ENCODE measurements at regions not wholly inside any gene's neighbourhood (a gene's known extent, or its start where the extent isn't known, plus 50 kb on each side); places are given as distances from the start of the nearest gene placed in this dataset.
"Not testable (repeated sequence)": the region's sequence is repeated elsewhere in the genome, so short reads cannot be mapped to it uniquely, and the experiment has no call there.

- no CpG with 5 or more reads among the region's 5 CpGs for WGBS (ENCODE audit: extremely low coverage, insufficient read length, low lambda C conversion rate)
- H3K36me3 Mint-ChIP-seq (ENCODE audit: insufficient read depth in 1 of 3, low read depth in 3 of 3); H3K4ac ChIP-seq (ENCODE audit: low read depth, low read length); H3K56ac ChIP-seq (ENCODE audit: insufficient read length, low read depth, low read length); H2AFZ ChIP-seq (ENCODE audit: low read length); H3K27ac ChIP-seq (ENCODE audit: insufficient read length, low read depth, low read length); H4K8ac ChIP-seq (replicated peaks; ENCODE audit: insufficient read length, low read depth, low read length); H4K5ac ChIP-seq (ENCODE audit: insufficient read length, low read depth, low read length); H3K4me2 ChIP-seq (ENCODE audit: insufficient read depth, insufficient read length, low read length); H3K23me2 ChIP-seq (ENCODE audit: insufficient read length, low read depth, low read length, poor library complexity, severe bottlenecking); H2BK15ac ChIP-seq (ENCODE audit: low read depth, low read length); H3K79me1 ChIP-seq (ENCODE audit: insufficient read depth, low read depth, low read length, poor library complexity, severe bottlenecking); H2BK5ac ChIP-seq (ENCODE audit: insufficient read length, low read length); H3K9me3 Mint-ChIP-seq; H3K27me3 ChIP-seq (ENCODE audit: insufficient read depth, low read length); H4K20me1 ChIP-seq (ENCODE audit: control insufficient read depth, insufficient read depth, insufficient read length); H2AK5ac ChIP-seq (ENCODE audit: insufficient read length, low read length); H3K4me1 ChIP-seq (ENCODE audit: insufficient read depth, low read length); H2BK20ac ChIP-seq (ENCODE audit: low read depth, low read length, poor library complexity, severe bottlenecking); H2BK12ac ChIP-seq (ENCODE audit: insufficient read length, low read depth, low read length); DNase-seq; H3K4me3 Mint-ChIP-seq; H3K9me3 ChIP-seq (ENCODE audit: control insufficient read depth, low read depth, low read length); H3K14ac ChIP-seq (ENCODE audit: insufficient read depth, low read length); H3T11ph ChIP-seq (ENCODE audit: low read length); H3K9ac ChIP-seq (ENCODE audit: extremely low read depth, insufficient read length, low read length); H3K79me2 ChIP-seq (ENCODE audit: insufficient read depth, low read length); H3K27me3 Mint-ChIP-seq (ENCODE audit: low read depth); H3K23ac ChIP-seq (ENCODE audit: insufficient read length, low read depth, low read length); H3K18ac ChIP-seq (ENCODE audit: insufficient read length, low read depth, low read length); H2BK120ac ChIP-seq (ENCODE audit: low read depth, low read length, poor library complexity, severe bottlenecking); H4K91ac ChIP-seq (ENCODE audit: insufficient read length, low read depth, low read length): not testable (repeated sequence)
- H3K27ac Mint-ChIP-seq = peak overlapping the region in 1 of 3 experiments; percentile 78; a peak in 2 of 7 replicates
- H3K4me1 Mint-ChIP-seq = peaks cover 55 to 62% of the 10 kb centered on the region in 2 experiments
Observed at GRCh38 chr4:9604893-9605190, 160.6 kb downstream of the DEFB131A start.

Data from H9 (cell line).